ENCODE measurements at regions not wholly inside any gene's neighbourhood (a gene's known extent, or its start where the extent isn't known, plus 50 kb on each side); places are given as distances from the start of the nearest gene placed in this dataset.

- Histone ChIP-seq H3K36me3 (ENCODE audit: control insufficient read depth, insufficient read depth, low read length) (no peaks in the 10 kb centered on the region), H3K27me3 (ENCODE audit: control insufficient read depth, insufficient read depth, low read length) (no peaks in the 10 kb centered on the region), H3K4me3 (ENCODE audit: low read depth, low read length) (no peak overlapping the region)
- no peak for DNase-seq (ENCODE audit: low read depth)
- TF ChIP-seq CTCF (IDR thresholded peaks at IDR 0.05; ENCODE audit: insufficient read depth, low read length, poor library complexity, severe bottlenecking), result no peak
Observed at GRCh38 chr7:109806548-109806947, 1236.9 kb downstream of the DNAJB9 start.

- Histone ChIP-seq H3K36me3 (ENCODE audit: control insufficient read depth, insufficient read depth, low read length) (no peaks in the 10 kb centered on the region), H3K4me3 (ENCODE audit: low read depth, low read length) (no peak overlapping the region), H3K27me3 (ENCODE audit: control insufficient read depth, insufficient read depth, low read length) (no peaks in the 10 kb centered on the region)
- DNase-seq (ENCODE audit: low read depth), result no peak
- no peak for TF ChIP-seq CTCF (IDR thresholded peaks at IDR 0.05; ENCODE audit: insufficient read depth, low read length, poor library complexity, severe bottlenecking)
Observed at GRCh38 chr7:109821156-109821555, 1251.5 kb downstream of the DNAJB9 start.

- DNase-seq (ENCODE audit: low read depth), result no peak
- Histone ChIP-seq H3K4me3 (ENCODE audit: low read depth, low read length) (no peak overlapping the region), H3K27me3 (ENCODE audit: control insufficient read depth, insufficient read depth, low read length) (no peaks in the 10 kb centered on the region), H3K36me3 (ENCODE audit: control insufficient read depth, insufficient read depth, low read length) (no peaks in the 10 kb centered on the region)
- TF ChIP-seq CTCF (IDR thresholded peaks at IDR 0.05; ENCODE audit: insufficient read depth, low read length, poor library complexity, severe bottlenecking), result no peak
Observed at GRCh38 chr7:109834851-109835250, 1256.1 kb upstream of the LRRN3 start.

- Histone ChIP-seq H3K36me3 (ENCODE audit: control insufficient read depth, insufficient read depth, low read length) (no peaks in the 10 kb centered on the region), H3K4me3 (ENCODE audit: low read depth, low read length) (no peak overlapping the region), H3K27me3 (ENCODE audit: control insufficient read depth, insufficient read depth, low read length) (no peaks in the 10 kb centered on the region)
- no peak for TF ChIP-seq CTCF (IDR thresholded peaks at IDR 0.05; ENCODE audit: insufficient read depth, low read length, poor library complexity, severe bottlenecking)
- no peak for DNase-seq (ENCODE audit: low read depth)
Observed at GRCh38 chr7:109835577-109835976, 1255.3 kb upstream of the LRRN3 start.

- no peak for TF ChIP-seq CTCF (IDR thresholded peaks at IDR 0.05; ENCODE audit: insufficient read depth, low read length, poor library complexity, severe bottlenecking)
- Histone ChIP-seq H3K36me3 (ENCODE audit: control insufficient read depth, insufficient read depth, low read length) (no peaks in the 10 kb centered on the region), H3K27me3 (ENCODE audit: control insufficient read depth, insufficient read depth, low read length) (no peaks in the 10 kb centered on the region), H3K4me3 (ENCODE audit: low read depth, low read length) (no peak overlapping the region)
- DNase-seq (ENCODE audit: low read depth), result no peak
Observed at GRCh38 chr7:109836016-109836415, 1254.9 kb upstream of the LRRN3 start.

- no peak for DNase-seq (ENCODE audit: low read depth)
- no peak for TF ChIP-seq CTCF (IDR thresholded peaks at IDR 0.05; ENCODE audit: insufficient read depth, low read length, poor library complexity, severe bottlenecking)
- H3K4me3 ChIP-seq (ENCODE audit: low read depth, low read length), result no peak overlapping the region
- H3K36me3 ChIP-seq (ENCODE audit: control insufficient read depth, insufficient read depth, low read length), result no peaks in the 10 kb centered on the region
- no peaks in the 10 kb centered on the region for H3K27me3 ChIP-seq (ENCODE audit: control insufficient read depth, insufficient read depth, low read length)
Observed at GRCh38 chr7:109842386-109842785, 1248.5 kb upstream of the LRRN3 start.
